Stimulated activated CD4-positive, alpha-beta T cell treated with anti-CD3 and anti-CD28 coated beads, TNF-alpha, amount 100 ng/mL, for 24 hours (primary cell): ENCODE measurements at regions not wholly inside any gene's neighbourhood (a gene's known extent, or its start where the extent isn't known, plus 50 kb on each side); places are given as distances from the start of the nearest gene placed in this dataset.
"Not testable (repeated sequence)": the region's sequence is repeated elsewhere in the genome, so short reads cannot be mapped to it uniquely, and the experiment has no call there.

ENCODE experiments used
- DNase-seq, 3 experiments: peaks; one replicate each; pipeline ENCODE4 v3.0.0-alpha.2; 2020; ENCODE audit warnings: low read depth in 3 of 3

DNA sequence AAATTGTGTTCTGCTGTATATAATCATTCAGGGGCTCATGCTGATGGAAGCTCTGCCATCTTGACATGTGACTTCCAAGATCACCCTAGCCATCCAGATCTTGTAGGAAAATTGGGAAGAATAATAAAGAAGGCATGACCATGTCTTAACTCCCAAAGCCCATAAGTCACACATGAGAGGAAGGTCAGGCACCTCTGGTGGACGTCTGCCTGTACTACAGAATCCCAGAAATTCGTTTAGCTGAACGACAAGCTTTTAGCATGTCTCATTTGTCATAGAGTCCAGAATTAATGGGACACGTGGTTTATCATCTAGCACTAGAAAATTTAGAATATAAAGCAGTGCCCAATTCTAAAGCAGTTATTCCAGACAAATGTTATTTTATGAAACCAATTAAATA, 212.7 kb downstream of the CENPC start:
- DNase-seq = no peak

DNA sequence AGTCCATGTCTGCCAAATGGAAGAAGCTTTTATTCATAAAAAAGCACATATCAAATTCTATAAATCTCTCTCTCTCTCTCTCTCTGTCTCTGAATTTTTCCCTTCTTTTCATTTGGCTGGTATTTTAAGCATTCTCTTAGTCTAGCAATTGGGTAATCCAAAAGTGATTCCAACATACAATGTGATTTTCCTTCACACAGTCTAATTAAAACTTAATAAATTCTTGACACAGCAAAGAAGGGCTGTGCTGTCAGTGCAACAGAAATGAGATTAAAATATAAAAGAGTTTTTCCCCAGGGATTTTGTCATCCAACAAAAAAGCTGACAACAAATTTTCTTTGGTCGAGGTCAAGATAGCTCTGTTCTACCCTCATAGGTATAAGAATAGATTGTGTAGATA, 216.9 kb downstream of the CENPC start:
- DNase-seq = no peak

DNA sequence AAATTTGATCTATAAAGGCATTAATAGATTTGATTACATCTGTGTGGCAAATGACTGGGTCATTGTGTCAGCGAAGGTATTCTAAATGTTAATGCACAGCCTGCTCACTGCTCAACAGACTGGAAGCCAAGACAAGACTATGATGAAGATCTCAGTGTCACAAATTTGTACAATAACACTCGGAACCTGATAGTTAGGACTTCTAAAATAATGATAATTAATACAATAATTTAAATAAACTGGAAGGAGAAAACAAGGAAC, 217.4 kb downstream of the CENPC start:
- no peak for DNase-seq

DNA sequence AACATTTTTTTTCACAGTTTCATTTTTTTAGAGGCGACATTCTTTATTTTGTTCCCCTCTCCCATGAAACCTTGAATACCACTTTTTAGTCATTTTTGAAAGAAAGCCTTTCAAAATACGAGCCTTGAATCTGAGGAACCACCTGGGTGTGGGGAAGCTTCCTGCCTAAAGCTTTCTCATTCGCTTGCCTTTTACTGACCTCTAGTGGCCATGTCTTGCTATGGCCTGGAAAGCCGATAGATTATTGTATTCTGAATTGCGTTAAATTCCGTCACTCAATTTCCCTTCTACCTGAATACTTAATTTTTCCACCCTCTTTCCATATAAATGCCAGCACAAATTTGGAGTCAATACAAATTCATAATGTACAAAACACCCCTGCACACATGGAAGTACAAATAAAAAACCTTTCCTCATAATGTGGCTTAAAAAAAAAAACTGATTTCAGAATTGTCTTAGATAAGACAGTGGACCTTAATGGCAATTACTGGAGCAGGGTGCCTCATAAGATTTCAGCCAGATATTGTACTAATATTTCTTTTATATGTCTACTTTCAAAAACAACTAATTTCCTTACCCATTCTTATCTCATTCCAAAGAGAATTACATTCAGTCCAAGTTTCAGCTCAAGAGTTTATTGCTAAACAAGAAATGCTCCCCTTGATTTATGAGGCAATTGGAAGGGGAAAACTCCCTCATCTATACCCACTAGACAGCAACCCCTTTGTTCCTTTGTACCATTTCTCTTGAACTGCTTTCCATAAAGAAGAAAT, 217.9 kb downstream of the CENPC start:
- peak; percentile 6 to 18 (median 18) for DNase-seq

DNA sequence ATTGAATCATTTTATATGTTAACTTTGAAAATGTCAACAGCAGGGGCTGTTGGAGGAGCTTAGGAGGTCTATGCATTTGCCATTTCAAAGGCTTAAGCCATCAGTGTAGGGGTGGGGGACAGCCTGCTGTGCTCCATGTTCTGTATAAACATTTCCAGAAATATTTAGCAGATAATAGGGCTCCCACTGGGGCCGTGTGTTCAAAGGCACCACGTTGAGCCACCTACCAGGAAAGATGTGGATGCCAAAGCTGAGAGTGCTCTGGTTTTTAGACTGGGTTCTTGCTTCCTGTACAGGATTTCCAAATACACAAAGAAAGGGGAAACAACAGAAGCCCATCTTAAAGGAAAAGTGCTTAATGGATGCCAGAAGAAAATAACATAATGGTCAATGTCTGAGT, 219.5 kb downstream of the CENPC start:
- DNase-seq = no peak

DNA sequence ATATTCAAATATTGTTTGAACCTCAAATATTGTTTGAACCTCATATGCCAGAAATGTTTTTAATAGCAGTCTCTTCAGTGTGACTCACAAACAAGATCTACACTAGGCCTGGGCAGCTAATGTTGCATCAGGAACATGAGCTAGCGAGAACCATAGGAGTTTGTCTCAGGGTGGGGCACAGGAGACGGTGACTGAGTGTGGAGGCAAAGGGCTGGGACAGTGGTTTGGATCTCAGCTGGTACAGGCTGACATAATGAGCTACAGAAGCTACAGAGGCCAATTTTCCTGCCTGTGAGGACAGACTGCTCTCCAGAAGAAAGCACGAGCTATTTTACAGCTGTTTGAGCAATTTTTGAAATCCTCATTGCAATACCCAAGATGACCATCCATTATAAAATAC, 224.7 kb downstream of the CENPC start:
- no peak for DNase-seq

DNA sequence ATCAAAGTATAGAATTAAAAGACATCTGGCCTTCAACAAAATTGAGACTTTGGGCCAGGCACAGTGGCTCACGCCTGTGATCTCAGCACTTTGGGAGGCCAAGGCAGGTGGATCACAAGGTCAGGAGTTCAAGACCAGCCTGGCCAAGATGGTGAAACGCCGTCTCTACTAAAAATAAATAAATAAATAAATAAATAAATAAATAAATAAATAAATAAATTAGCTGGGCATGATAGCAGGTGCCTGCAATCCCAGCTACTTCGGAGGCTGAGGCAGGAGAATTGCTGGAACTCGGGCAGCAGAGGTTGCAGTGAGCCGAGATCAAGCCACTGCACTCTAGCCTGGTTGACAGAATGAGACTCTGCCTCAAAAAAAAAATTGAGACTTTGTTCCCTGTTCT, 225.7 kb downstream of the CENPC start:
- DNase-seq = not testable (repeated sequence)

DNA sequence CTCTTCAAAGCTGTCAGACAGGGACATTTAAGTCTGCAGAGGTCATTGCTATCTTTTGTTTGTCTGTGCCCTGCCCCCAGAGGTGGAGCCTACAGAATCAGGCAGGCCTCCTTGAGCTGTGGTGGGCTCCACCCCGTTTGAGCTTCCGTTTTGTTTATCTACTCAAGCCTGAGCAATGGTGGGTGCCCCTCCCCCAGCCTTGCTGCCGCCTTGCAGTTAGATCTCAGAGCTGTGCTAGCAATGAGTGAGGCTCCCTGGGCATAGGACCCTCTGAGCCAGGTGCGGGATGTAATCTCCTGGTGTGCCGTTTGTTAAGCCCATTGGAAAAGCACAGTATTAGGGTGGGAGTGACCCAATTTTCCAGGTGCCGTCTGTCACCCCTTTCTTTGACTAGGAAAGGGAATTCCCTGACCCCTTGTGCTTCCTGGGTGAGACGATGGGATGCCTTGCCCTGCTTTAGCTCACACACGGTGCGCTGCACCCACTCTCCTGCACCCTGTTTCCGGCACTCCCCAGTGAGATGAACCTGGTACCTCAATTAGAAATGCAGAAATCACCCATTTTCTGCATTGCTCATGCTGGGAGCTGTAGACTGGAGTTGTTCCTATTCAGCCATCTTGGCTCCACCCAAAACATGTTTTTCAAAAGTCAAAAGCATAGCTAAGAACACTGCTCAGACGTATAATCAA, 244.7 kb downstream of the CENPC start:
- DNase-seq = not testable (repeated sequence)

DNA sequence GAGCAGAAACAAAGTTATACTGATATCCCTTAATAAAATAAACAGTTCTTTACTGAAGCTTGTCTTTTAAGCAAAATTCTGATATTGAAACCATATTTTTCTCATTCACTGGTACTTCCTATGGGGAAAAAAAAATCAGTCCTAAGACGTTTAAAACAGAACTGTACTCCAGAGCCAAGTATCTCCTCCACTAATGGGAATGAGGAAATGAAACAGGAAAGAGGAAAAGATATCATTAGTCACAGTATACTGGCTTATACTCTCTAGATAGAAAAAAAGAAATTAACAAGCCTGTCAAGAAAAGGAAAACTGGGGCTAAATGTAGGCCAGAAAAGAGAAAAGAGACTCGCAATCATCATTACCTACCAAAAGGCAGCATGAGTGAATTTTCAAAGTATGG, 252.7 kb downstream of the CENPC start:
- no peak for DNase-seq

DNA sequence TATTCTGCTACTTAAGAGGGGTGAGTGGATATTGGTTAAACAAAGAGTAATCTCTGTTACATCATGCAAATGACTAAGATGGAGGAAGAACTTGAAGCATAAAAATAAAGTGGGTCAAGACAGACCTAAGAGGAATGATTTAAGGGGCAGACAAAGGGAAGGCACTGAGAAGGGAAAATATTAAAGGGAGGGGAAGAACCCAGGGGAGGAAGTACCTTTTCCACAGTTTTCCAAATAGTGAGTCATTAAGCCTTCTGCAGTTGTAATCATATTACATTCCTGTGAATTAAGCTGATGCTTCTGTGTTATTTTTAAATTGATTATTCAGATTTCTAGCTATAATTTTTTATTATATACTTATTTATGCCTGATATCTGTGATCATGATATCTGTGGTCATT, 253.3 kb downstream of the CENPC start:
- no peak for DNase-seq

DNA sequence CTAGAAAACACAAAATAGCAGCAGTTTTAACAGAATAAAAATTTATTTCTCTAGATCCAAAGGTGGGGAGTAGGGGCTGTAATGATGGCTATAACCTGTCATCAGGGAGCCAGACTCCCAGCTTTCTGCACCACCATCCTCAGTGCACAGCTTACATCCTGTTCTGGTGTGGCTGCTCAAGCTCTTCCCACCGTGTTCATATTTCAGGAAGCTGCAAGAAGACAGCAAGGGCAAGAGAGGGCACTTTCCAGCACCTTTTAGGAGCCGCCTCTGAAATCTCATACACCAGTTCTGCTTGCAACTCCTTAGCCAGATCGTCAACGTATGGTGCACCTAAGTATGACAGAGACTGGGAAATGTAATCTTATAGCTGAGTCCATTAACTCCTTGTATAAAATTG, 253.7 kb downstream of the CENPC start:
- no peak for DNase-seq

DNA sequence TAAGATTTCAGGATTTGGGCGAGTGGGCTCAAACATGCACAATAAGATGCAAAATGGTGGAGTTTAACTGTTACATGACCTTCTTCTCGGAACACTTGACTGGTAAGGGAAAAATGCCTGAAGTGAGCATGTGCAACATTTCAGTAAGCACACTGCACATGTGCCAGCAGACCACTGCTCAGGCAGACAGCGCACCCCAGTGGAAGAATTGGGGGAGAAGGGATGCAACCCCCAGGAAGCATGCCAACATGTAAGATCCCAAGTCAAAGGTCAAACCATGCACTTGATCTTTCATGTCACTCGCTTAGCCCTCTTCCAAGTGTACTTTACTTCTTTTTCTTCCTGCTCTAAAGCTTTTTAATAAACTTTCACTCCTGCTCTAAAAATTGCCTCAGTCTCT, 256.3 kb downstream of the CENPC start:
- peak in 1 of 3 experiments; percentile 7 for DNase-seq

DNA sequence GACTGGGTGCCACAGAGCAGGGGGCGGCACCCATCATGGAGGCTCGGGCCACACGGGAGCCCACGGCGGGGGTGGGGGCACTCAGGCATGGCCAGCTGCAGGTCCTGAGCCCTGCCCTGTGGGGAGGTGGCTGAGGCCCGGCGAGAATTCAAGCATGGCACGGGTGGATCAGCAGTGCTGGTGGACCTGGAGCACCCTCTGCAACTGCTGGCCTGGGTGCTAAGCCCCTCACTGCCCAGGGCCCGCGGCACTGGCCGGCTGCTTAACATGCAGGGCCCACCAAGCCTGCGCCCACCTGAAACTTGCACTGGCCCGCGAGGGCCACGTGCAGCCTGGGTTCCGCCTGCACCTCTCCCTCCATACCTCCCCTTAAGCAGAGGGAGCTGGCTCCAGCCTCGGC, 258.6 kb downstream of the CENPC start:
- DNase-seq = no peak

DNA sequence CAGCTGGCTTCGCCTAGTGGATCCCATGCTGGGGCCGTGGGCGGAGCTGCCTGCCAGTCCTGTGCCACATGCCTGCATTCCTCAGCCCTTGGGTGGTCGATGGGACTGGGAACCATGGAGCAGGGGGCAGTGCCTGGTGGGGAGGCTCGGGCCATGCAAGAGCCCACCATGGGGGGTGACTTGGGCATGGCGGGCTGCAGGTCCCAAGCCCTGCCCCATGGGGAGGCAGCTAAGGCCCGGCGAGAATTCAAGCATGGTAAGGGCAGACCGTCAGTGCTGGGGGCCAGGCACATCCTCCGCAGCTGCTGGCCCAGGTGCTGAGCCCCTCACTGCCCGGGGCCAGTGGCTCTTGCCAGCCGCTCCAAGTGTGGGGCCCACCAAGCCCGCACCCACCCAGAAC, 262.6 kb downstream of the CENPC start:
- DNase-seq = no peak

DNA sequence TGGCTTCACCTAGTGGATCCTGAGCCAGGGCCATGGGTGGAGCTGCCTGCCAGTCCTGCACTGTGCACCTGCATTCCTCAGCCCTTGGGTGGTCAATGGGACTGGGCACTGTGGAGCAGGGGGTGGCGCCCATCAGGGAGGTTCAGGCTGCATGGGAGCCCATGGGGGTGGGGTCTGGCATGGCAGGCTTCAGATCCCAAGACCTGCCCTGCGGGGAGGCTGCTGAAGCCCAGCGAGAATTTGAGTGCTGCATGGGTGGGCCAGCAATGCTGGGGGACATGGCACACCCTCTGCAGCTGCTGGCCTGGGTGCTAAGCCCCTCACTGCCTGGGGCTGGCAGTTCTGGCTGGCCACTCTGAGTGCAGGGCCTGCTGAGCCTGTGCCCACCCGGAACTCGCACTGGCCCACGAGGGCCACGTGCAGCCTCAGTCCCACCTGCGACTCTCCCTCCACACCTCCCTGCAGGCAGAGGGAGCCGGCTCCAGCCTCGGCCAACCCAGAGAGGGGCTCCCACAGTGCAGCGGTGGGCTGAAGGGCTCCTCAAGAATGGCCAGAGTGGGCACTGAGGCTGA, 270.0 kb downstream of the CENPC start:
- no peak for DNase-seq

DNA sequence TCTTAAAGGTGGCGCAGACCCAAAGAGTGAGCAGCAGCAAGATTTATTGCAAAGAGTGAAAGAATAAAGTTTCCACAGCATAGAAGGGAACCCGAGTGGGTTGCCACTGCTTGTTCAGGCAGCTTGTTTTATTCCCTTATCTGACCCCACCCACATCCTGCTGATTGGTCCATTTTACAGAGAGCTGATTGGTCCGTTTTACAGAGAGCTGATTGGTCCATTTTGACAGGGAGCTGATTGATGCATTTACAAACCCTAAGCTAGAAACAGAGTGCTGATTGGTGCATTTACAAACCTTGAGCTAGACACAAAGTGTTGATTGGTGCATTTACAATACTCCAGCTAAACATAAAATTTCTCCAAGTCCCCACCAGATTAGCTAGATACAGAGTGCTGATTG, 270.6 kb downstream of the CENPC start:
- not testable (repeated sequence) for DNase-seq

DNA sequence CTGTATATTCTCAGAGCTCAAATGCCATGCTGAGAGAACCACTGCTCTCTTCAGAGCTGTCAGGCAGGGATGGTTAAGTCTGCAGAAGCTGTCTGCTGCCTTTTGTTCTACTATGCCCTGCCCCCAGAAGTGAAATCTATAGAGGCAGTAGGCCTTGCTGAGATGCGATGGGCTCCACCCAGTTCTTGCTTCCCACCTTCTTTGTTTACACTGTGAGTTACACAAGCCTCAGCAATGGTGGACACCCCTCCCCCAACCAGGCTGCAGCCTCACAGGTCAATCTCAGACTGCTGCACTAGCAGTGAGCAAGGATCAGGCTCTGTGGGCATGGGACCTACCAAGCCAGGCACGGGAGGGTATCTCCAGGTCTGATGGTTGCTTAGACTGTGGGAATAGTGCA, 271.6 kb downstream of the CENPC start:
- DNase-seq = no peak

DNA sequence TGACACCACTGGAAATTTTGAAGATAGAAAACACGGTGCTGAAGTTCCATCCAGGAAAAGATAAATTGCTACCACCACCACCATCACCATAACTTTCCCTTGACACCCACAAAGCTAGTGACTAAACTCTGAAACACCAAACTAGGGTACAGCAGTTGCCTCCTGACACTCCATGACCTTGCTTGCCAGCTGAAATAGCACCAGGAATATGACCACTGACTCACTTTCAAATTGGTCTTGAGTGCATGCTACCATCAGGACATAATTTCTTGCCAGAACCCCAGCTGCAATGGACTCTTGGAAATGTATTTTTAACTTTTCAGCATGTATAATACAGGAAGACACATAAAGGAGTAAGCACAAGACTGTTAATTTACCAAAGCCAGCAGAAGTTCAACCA, 283.3 kb downstream of the CENPC start:
- DNase-seq = no peak

DNA sequence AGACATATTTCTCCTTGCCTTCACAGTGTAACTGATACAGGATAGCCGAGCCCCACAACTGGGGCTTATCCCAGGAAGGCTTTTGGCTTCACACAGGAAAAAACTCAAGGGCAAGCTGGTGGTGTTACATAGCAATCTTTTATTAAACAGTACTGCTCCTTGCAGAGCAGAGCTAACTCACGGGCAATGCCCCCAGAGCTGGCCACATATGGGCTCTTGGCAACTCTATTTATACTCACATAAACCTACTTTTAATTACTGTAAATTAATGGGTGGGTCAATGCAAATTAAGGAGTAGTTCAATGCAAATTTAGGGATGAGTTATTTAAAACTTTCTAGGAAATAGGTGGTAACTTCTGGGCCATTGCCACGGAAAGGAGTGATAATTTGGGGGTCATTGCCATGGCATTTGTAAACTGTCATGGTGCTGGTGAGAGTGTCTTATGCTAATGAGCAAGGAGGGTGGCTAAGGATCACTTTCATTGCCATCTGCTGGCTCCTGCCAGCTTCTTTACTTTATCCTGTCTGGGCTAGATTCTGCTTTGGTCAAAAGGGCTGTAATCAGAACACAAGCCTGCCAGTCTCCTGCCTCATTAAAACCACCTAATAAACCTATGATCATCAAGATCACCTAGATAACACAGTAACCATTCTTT, 288.8 kb downstream of the CENPC start:
- DNase-seq = no peak

DNA sequence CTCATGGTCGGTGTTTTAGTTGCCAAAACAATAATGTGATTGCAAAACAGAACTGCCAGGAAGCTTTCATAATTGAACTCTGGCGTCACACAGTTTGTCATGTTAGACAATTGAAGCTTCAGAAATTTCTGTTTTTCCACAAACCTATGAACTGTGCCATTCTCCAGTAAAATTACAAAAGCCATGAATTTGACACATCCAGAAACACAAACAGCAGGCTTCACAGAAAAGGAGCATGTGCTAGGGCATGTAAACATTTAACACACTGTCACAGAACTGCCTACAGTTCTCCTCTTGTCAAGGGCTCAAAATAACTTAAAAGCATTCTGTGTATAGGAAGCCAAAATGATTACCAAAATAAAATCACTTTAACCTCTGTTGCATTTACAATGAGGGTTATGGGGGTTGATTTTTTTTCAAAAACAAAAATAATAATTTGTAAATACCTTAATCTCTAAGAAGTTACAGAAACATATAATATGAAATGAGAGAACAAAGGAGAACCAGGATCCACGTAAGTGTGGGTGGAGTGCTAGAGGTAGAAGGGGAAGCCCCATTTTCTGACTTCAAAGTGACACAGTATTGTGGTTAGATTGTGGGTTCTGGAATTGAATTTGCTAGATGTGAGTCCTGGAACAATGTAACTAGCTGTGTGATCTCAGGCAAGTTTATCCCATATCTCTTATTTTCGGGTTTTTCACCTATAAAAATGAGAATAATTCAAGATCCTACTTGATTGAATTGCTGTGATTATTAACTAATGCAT, 295.0 kb downstream of the CENPC start:
- no peak for DNase-seq

DNA sequence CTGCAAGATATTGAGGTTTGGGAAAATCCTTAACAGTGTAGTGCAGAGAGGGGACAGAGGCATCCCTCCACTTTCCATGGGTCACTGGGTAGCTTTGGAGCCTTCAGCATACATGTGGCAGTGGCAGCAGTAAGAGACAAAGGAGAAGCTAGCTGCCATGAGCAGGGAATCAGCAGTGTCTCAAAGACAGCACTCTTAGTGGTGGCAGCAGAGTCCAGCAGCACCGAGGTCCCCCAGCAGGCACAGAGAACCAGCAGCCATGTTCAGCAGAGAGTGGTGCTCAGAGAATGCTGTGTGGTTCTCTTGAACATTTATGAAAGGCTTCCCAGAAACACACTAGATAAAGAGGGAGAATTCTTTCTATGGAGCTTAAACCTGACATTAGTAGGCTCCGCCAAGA, 308.5 kb downstream of the CENPC start:
- no peak for DNase-seq

DNA sequence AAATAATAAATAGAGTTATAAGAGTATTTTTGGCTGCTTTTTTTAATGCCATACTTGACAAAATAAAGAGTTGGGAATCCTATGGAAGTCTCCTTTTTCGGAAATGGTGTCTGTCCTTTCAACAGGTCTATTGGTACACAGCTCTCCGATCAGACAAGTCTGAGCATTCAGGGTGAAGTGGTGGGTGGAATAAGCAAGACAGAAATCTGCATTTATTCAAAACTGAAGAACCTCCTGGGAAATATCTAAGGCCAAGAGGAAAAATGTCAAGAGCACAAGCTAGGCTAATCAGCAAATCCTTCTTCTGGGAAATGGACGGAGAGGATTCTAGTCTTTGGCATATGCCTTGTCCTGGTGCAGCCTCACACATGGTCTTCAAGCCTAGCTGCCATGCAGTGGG, 309.0 kb downstream of the CENPC start:
- no peak for DNase-seq
